Endothelial cell of umbilical vein (primary cell): ENCODE measurements at regions not wholly inside any gene's neighbourhood (a gene's known extent, or its start where the extent isn't known, plus 50 kb on each side); places are given as distances from the start of the nearest gene placed in this dataset.

Source experiments
- EZH2 ChIP-seq: IDR thresholded peaks from 2 replicates; pipeline ENCODE4 v1.6.1; 2012; ENCODE audit warnings: borderline replicate concordance, low read depth, mild to moderate bottlenecking, moderate library complexity, low read length, inconsistent platforms; ENCODE audit not compliant: severe bottlenecking
- FOS ChIP-seq: IDR thresholded peaks from 2 replicates; pipeline ENCODE4 v1.6.1; 2011; ENCODE audit warnings: mild to moderate bottlenecking, low read length, moderate library complexity, borderline replicate concordance; ENCODE audit not compliant: insufficient read depth
- GATA2 ChIP-seq: IDR thresholded peaks from 2 replicates; pipeline ENCODE4 v1.7.0; 2011; ENCODE audit warnings: low read depth, mild to moderate bottlenecking, moderate library complexity, mixed read lengths, low read length; ENCODE audit not compliant: insufficient read length, insufficient read depth
- JUN ChIP-seq: IDR thresholded peaks from 2 replicates; pipeline ENCODE4 v1.6.1; 2011; ENCODE audit warnings: borderline replicate concordance, low read depth; ENCODE audit not compliant: insufficient read length, insufficient read depth
- MYC ChIP-seq: IDR thresholded peaks from one replicate; pipeline ENCODE4 v1.6.1; 2011; ENCODE audit warnings: mild to moderate bottlenecking, low read depth, low read length
- POLR2A ChIP-seq: IDR thresholded peaks from 2 replicates; pipeline ENCODE4 v1.6.1; 2012; ENCODE audit warnings: low read depth, mild to moderate bottlenecking, control low read depth, low read length
- POLR2AphosphoS5 ChIP-seq: IDR thresholded peaks from 2 replicates; pipeline ENCODE4 v1.6.1; 2012; ENCODE audit warnings: low read depth, mild to moderate bottlenecking, control low read depth, low read length, moderate library complexity; ENCODE audit not compliant: insufficient read depth
- TF ChIP-seq, protein P1 (sequence below), 2 donors: IDR thresholded peaks; 1 replicate in 1 of 2; 2 replicates in 1 of 2; pipeline ENCODE4 v1.5.1; 2011; ENCODE audit warnings: low read length in 2 of 2, mild to moderate bottlenecking in 2 of 2, moderate library complexity in 2 of 2, control low read depth in 1 of 2, inconsistent platforms in 1 of 2, low read depth in 1 of 2; ENCODE audit not compliant: insufficient read depth in 1 of 2; ENCODE audit errors: extremely low read depth in 1 of 2
- TF ChIP-seq, protein P2 (sequence below): IDR thresholded peaks from 2 replicates; pipeline ENCODE4 v1.6.1; 2011; ENCODE audit not compliant: insufficient read depth, insufficient read length

DNA sequence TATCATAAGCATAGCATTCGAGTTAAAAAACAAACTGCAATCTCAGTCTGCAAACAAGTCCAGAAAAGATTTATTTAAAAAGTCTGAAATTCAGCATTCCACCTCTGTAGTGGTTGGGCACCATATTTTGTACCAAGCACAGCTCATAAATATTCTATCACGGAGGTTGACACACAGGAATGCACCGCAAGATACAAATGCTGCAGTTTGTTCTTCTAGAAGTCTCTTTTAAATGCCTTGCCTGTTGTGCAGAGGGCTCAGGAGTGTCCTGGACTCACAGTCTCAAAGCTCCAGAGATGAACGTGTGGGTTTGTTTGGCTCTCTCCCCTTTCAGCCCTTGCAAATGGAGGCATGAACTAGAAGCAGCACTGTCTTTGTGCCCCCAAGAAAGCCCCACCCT lies 212.4 kb upstream of the USP24 start:
- TF ChIP-seq, protein P1, sequence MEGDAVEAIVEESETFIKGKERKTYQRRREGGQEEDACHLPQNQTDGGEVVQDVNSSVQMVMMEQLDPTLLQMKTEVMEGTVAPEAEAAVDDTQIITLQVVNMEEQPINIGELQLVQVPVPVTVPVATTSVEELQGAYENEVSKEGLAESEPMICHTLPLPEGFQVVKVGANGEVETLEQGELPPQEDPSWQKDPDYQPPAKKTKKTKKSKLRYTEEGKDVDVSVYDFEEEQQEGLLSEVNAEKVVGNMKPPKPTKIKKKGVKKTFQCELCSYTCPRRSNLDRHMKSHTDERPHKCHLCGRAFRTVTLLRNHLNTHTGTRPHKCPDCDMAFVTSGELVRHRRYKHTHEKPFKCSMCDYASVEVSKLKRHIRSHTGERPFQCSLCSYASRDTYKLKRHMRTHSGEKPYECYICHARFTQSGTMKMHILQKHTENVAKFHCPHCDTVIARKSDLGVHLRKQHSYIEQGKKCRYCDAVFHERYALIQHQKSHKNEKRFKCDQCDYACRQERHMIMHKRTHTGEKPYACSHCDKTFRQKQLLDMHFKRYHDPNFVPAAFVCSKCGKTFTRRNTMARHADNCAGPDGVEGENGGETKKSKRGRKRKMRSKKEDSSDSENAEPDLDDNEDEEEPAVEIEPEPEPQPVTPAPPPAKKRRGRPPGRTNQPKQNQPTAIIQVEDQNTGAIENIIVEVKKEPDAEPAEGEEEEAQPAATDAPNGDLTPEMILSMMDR (IDR thresholded peaks at IDR 0.05; ENCODE audit: extremely low read depth in 1 of 2, insufficient read depth in 1 of 2, low read depth in 1 of 2, low read length in 2 of 2) = no peak
- no peak for TF ChIP-seq GATA2
- TF ChIP-seq POLR2A = no peak
- TF ChIP-seq, protein P2, sequence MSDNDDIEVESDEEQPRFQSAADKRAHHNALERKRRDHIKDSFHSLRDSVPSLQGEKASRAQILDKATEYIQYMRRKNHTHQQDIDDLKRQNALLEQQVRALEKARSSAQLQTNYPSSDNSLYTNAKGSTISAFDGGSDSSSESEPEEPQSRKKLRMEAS = no peak
- no peak for TF ChIP-seq MYC
- no peak for TF ChIP-seq POLR2AphosphoS5
- no peak for TF ChIP-seq FOS
- no peak for TF ChIP-seq EZH2
- TF ChIP-seq JUN = no peak
